HG03060 (cell line): ENCODE measurements at regions not wholly inside any gene's neighbourhood (a gene's known extent, or its start where the extent isn't known, plus 50 kb on each side); places are given as distances from the start of the nearest gene placed in this dataset.
"Not testable (repeated sequence)": the region's sequence is repeated elsewhere in the genome, so short reads cannot be mapped to it uniquely, and the experiment has no call there.

Experiments
- ATAC-seq: cut with Tn5 transposase; IDR thresholded peaks from one replicate; pipeline ENCODE4 v1.9.1; 2021; ENCODE audit warnings: low read depth, moderate number of reproducible peaks; ENCODE audit not compliant: unreplicated experiment

DNA sequence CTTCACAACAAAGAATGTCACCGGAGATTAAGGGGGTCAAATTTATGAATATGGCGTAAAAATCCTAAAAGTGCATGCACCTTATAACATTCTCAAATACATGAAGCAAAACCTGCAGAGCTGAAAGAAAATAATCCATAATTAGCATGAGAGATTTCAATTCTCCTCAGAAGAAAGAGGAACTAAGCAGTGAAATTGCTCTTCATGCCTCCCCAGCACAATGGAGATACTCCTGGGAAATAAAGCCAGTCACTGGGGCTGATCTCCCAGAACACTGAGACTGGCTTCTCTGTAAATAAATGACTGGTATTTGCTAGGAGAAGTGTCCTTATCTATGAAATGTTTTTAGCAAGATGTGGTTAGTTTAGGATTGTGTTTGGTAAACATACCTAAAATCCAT is 68.1 kb downstream of the GOLGA6L6 start:
- ATAC-seq: not testable (repeated sequence)

- not testable (repeated sequence) for ATAC-seq
Measured at GRCh38 chr15:20472983-20473382, 68.6 kb downstream of the GOLGA6L6 start.

DNA sequence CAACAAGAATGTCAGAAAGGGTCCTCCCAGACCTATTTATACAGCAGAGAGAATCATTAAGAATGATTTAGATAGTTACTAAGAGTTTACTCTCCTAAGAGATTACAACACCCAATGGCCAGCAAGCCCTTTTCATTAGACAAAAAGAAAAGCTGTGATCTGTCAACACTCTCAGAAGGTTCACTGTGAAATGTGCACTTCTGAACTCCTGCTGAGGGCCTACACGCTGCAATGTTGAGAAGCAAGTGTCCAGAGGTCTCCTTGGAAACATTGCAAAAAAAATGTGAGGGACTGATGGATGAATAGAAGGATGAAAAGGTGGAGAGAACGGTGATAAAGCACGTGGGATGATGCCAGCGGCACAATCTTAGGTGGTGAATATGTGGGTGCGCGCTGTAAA is 70.8 kb downstream of the GOLGA6L6 start:
- not testable (repeated sequence) for ATAC-seq

DNA sequence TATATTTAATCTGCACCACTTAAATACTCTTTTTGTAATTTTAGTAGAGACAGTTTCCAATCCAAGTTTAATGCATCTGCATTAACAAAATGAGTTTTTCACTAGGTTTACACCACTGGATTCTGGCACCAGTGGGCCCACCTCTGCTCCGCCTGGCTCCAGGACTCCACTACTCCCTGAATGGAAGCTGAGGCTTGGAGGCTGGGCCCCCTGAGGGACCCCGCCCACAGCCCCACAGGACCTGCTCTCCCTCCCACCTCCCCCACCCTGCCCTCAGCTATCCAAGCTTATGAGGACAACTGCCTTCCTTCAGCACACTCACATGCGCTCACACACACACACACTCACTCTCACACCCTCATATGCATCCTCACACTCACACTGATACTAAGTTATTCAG is 100.5 kb downstream of the GOLGA6L6 start:
- ATAC-seq: not testable (repeated sequence)

DNA sequence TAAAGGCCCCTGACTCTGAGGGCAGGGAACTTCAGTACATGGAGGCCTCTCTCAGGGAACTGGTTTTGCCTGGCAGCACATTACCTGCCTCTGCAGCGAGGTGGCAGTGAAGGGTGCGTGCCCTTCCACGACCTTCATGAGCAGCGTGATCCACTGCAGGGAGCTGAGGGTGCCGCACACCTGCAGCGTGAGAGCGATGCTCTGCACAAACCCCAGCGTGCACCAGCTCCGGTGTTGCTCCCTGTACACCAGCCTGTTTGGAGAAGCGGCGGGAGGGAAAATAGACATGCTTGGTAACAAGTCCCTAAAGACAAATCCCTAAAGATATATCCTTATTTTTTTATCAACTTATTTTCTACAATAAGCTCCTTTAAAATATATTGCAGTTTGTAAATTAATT is 101.2 kb downstream of the GOLGA6L6 start:
- ATAC-seq: not testable (repeated sequence)

GRCh38 chr15:20439111-20439510 is 102.5 kb downstream of the GOLGA6L6 start:
- ATAC-seq: not testable (repeated sequence)

- ATAC-seq: not testable (repeated sequence)
Measured at GRCh38 chr15:20438255-20438654, 103.3 kb downstream of the GOLGA6L6 start.

DNA sequence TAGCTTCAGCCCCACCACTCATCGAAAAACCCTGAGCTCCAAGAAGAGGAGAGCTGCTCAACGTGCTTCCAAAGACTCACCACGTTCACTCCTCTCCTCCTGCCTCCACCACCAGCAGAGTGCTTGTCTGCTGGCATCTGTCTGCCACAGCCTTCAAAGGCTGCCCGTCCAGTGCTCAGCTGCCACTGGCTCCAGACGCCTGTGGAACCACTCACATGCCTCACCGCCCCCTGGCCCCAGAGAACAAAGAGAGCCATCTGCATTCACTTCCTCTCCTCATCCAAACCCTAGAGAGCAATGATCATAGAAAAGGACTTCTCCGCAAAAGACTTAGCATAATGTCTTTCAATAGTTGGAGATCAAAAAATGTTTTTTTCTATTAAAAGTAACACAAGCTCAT is 108.1 kb downstream of the GOLGA6L6 start:
- not testable (repeated sequence) for ATAC-seq

- ATAC-seq: not testable (repeated sequence)
Measured at GRCh38 chr15:20430495-20430894, 111.1 kb downstream of the GOLGA6L6 start.

GRCh38 chr15:20420710-20421109 is 120.9 kb downstream of the GOLGA6L6 start:
- not testable (repeated sequence) for ATAC-seq

GRCh38 chr15:20416618-20417017 is 125.0 kb downstream of the GOLGA6L6 start:
- not testable (repeated sequence) for ATAC-seq

DNA sequence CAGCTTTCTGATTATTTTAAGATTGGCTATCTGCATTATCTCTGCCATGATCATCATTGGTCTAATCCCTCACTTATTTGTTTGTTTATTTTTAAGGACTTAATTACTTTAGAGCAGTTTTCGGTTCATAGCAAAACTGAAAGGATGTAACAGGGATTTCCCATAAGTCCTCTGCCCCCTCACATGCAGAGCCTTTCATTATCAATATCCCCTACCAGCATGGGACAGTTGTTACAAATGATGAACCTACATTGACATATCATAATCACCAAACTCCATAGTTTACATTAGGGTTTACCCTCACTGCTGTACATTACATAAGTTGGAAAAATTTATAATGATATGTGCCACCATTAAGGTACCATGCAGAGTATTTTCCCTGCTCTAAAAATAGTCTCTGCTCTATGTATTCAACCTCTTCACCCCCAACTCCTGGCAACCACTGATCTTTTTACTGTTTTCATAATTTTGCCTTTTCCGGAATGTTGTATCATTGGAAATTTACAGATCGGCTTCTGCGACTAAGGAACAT is 131.9 kb downstream of the GOLGA6L6 start:
- not testable (repeated sequence) for ATAC-seq

- no peak for ATAC-seq
Measured at GRCh38 chr15:20409247-20409646, 132.4 kb downstream of the GOLGA6L6 start.

DNA sequence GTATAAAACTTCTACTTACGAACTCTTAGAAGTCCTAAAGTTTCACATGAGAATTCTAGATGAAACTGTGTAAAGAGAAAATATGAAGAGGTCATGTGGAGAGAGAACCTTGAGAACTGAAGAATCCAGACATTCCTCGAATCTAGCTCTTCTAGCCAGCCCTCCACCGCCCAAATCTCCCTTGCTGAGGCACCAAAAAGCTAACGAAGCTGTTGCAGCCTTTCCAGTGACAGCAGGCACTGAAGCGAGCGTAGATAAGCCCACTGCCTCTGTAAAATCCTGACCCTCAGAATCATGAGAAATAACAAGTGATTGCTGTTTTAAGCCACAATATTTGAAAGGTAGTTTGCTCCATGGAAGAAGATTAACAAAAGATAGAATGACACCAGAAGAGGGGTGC is 134.0 kb downstream of the GOLGA6L6 start:
- ATAC-seq: no peak

DNA sequence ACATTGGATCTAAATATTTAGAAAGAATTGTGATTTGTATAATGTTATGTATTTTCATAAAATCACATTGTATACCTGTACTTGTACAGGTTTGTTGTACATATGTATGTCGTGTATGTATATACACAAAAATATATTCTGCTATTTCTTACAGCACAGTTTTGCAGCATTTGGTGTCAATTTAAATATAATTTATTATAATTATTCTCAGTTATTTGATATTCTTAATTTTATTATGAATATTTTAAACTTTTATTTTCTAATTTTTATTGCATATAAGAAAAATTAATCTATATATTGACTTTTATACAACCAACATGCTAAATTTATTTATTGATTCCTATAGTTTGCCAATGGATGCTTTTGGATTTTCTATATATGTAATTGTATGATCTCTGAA is 137.0 kb downstream of the GOLGA6L6 start:
- ATAC-seq: not testable (repeated sequence)

DNA sequence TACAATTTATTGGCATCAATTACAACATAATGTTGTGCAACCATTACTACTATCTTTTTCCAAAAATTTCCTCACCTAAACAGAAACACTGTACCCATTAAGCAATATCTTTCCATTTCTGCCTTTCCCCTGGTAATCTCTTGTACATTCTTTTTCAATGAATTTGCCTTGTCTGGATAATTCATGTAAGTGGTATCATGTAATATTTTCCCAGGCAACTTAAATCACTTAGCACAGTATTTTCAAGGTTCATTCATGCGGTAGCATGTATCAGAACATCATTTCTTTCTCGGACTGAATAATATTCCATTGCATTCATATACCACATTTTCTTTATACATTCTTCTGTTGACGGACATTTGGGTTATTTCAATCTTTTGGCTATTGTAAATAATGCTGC is 139.0 kb downstream of the GOLGA6L6 start:
- ATAC-seq: not testable (repeated sequence)

- ATAC-seq: not testable (repeated sequence)
Measured at GRCh38 chr15:20401058-20401457, 140.5 kb downstream of the GOLGA6L6 start.

DNA sequence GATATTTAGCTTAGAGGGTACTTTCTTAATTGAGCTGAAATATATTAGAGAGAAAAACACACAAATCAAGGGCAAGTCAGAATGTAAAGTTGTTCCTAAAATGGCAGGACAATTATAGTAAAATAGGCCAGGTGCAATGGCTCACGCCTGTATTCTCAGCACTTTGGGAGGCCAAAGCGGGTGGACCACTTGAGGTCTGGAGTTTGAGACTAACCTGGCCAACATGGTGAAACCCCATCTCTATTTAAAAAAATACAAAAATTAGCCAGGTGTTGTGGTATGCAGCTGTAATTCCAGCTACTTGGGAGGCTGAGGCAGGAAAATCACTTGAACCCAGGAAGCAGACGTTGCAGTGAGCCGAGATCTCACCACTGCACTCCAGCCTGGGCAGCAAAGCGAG is 142.9 kb downstream of the GOLGA6L6 start:
- not testable (repeated sequence) for ATAC-seq

DNA sequence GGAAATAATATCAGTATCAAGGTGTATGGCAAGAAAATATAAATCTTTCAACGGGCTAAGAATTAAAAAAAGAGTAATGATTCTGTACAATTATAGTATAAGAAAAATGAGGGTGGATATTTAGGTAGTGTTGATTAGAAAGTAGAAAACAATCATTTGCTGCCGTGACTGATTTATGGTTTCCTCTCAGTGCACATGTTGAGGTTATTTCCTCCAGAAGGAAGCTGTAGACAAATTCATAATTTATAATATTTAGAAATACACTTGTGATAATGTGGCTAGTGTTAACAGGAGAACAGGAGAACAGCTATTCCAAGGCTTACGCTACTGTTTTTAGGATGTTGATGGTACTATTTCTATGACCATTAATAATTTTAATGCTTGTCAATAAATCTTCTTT is 153.4 kb downstream of the GOLGA6L6 start:
- not testable (repeated sequence) for ATAC-seq

DNA sequence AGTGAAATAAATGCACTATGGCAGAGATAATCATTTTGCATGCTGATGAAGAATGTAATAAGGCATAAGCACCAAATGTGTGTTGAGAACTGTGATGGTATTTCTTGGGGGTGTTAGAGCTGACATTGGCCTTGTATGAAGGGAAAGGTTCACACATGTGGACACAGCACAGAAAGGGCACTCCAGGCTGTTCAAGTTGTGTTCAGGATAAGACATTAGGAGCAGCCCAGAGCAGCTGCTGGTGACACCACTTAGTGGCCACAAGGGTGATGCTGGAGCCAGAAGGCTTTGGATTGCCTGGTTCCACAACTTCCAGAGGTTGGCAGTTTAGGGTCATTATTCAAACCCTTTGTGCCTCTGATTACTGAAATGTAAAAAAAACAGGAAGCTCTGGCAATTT is 155.4 kb downstream of the GOLGA6L6 start:
- no peak for ATAC-seq

- not testable (repeated sequence) for ATAC-seq
Measured at GRCh38 chr15:20380199-20380598, 161.4 kb downstream of the GOLGA6L6 start.

GRCh38 chr15:20376872-20377271 is 164.7 kb downstream of the GOLGA6L6 start:
- no peak for ATAC-seq

DNA sequence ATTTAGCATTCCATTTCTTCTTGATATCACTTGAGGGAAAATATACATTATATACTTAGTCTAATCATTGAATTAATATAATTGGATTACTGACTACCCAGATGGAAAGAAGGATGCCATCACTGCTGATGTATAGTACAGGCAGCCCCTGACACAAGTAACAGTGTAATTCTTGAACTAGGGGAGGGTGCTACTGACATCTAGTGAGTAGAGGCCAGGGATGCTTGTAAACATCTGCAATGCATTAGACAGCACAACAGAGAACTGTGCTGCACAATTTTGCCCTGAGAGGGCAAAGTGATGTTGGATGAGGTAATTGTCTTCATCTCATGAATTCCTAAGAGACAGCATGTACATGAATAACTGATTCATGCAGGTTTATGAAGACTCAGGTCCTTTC is 169.2 kb downstream of the GOLGA6L6 start:
- ATAC-seq: not testable (repeated sequence)
